DOHH2 (cell line): ENCODE measurements at regions not wholly inside any gene's neighbourhood (a gene's known extent, or its start where the extent isn't known, plus 50 kb on each side); places are given as distances from the start of the nearest gene placed in this dataset.

Source experiments
- EZH2phosphoT487 ChIP-seq: fragments of 200-600 bp; sonication (generic); IDR thresholded peaks from 2 replicates; pipeline ENCODE4 v1.6.1; 2017; ENCODE audit warnings: borderline replicate concordance, mild to moderate bottlenecking, antibody characterized with exemption, low read length, moderate library complexity, mixed read lengths
- TF ChIP-seq, protein P1 (sequence below): fragments of 200-600 bp; sonication (generic); IDR thresholded peaks from one replicate; pipeline ENCODE4 v1.5.1; 2014; ENCODE audit warnings: antibody characterized with exemption, mild to moderate bottlenecking, low read depth, low read length; ENCODE audit not compliant: poor library complexity, severe bottlenecking

DNA sequence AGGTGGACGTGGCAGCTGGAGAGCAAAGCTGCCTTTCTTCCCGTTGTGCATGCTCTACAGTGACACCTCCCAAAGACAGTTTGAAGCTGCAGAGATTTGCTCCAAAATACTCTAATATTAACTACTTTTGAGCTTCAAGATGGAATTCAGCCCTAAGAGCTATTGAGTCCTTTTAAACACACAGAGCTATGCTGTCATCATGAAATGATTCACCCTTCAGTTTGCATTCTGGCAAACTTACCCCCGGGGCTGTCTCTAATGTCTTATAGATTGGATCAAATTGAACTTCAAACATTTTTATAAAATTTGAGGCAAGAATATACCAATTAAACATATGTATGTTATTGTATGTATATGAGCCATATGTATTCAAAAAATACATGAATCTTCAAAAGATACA, 110.7 kb upstream of the EFEMP1 start:
- TF ChIP-seq, protein P1, sequence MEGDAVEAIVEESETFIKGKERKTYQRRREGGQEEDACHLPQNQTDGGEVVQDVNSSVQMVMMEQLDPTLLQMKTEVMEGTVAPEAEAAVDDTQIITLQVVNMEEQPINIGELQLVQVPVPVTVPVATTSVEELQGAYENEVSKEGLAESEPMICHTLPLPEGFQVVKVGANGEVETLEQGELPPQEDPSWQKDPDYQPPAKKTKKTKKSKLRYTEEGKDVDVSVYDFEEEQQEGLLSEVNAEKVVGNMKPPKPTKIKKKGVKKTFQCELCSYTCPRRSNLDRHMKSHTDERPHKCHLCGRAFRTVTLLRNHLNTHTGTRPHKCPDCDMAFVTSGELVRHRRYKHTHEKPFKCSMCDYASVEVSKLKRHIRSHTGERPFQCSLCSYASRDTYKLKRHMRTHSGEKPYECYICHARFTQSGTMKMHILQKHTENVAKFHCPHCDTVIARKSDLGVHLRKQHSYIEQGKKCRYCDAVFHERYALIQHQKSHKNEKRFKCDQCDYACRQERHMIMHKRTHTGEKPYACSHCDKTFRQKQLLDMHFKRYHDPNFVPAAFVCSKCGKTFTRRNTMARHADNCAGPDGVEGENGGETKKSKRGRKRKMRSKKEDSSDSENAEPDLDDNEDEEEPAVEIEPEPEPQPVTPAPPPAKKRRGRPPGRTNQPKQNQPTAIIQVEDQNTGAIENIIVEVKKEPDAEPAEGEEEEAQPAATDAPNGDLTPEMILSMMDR = no peak
- TF ChIP-seq EZH2phosphoT487 = no peak
